HCT116 (cell line): ENCODE measurements at regions not wholly inside any gene's neighbourhood (a gene's known extent, or its start where the extent isn't known, plus 50 kb on each side); places are given as distances from the start of the nearest gene placed in this dataset.

Experiments
- EZH2 ChIP-seq: fragments of 200-600 bp; sonication (generic); IDR thresholded peaks from 2 replicates; pipeline ENCODE4 v1.6.1; 2017; ENCODE audit warnings: antibody characterized with exemption, mixed run types
- EZH2phosphoT487 ChIP-seq: fragments of 200-600 bp; IDR thresholded peaks from 2 replicates; pipeline ENCODE4 v1.6.1; 2018; ENCODE audit warnings: antibody characterized with exemption, borderline replicate concordance
- FOSL1 ChIP-seq: IDR thresholded peaks from 2 replicates; pipeline ENCODE4 v1.6.1; 2012; ENCODE audit warnings: low read depth
- JUND ChIP-seq: IDR thresholded peaks from 2 replicates; pipeline ENCODE4 v1.6.1; 2012
- POLR2A ChIP-seq: IDR thresholded peaks from 2 replicates; pipeline ENCODE4 v1.7.0; 2011; ENCODE audit warnings: borderline replicate concordance; ENCODE audit not compliant: insufficient read depth, insufficient read length; ENCODE audit errors: extremely low read depth
- POLR2AphosphoS5 ChIP-seq: IDR thresholded peaks from 2 replicates; pipeline ENCODE4 v1.6.1; 2011; ENCODE audit warnings: mild to moderate bottlenecking, low read depth, low read length, moderate library complexity
- RAD21 ChIP-seq: IDR thresholded peaks from 2 replicates; pipeline ENCODE4 v1.6.1; 2012; ENCODE audit warnings: low read depth, mild to moderate bottlenecking
- SRF ChIP-seq: IDR thresholded peaks from 2 replicates; pipeline ENCODE4 v1.6.1; 2012; ENCODE audit warnings: low read depth
- TCF7L2 ChIP-seq: IDR thresholded peaks from 2 replicates; pipeline ENCODE4 v1.7.0; 2011; ENCODE audit warnings: borderline replicate concordance, inconsistent platforms; ENCODE audit not compliant: insufficient read depth, insufficient read length; ENCODE audit errors: extremely low read depth
- ZFX ChIP-seq: fragments of 450-650 bp; IDR thresholded peaks from 2 replicates; pipeline ENCODE4 v1.6.1; 2017
- TF ChIP-seq, protein P1 (sequence below), 3 experiments: fragments of 200-600 bp in 1 of 3; sonication (generic) in 1 of 3; IDR thresholded peaks in 2 of 3; conservative IDR thresholded peaks in 1 of 3; 2 replicates each; pipeline ENCODE4 v1.5.1; 2012 to 2017; ENCODE audit warnings: low read depth in 2 of 3, low read length in 2 of 3, antibody characterized with exemption in 1 of 3, borderline replicate concordance in 1 of 3, control low read depth in 1 of 3, mild to moderate bottlenecking in 1 of 3, mixed read lengths in 1 of 3, mixed run types in 1 of 3, moderate library complexity in 1 of 3; ENCODE audit not compliant: insufficient read depth in 1 of 3
- TF ChIP-seq, protein P2 (sequence below): IDR thresholded peaks from 2 replicates; pipeline ENCODE4 v1.6.1; 2012
- TF ChIP-seq, protein P3 (sequence below): IDR thresholded peaks from 2 replicates; pipeline ENCODE4 v1.6.1; 2011; ENCODE audit warnings: mild to moderate bottlenecking, low read length, moderate library complexity; ENCODE audit not compliant: insufficient replicate concordance; ENCODE audit errors: extremely low read depth

DNA sequence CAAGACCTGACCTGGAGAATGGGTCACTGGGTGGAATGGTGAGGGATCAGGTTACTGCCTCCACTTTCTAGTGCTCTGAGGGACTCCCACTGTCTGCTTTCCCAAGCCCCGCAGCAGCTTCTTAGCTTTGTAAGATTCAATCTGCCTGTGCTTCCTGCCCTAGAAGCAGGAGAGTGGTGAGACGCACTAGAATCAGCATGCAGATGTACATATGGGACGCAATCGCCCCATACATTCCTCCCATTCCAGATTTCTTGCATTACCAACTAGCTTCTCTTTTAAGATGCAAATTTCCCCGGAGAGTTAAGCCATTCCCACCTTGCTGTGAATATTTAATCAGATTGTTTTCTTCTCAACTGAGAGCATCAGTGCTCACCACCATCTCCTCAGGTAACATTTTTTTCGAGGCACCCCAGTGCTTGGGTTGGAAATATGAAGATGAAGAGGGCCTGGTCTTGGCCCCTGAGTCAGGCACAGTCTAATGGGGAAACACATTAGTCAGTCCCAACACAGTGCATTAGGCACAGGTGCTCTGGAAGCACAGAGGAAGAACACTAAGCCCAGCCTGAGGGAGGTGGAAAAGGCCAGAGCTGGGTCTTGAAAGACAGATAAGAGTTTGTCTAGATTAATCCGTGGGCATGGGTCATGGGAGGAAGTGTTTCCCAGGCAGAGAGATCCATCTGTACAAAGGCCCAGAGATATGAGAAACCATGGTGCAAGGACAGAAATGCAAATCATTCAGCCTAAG lies 66.7 kb upstream of the PRPS1 start:
- TF ChIP-seq ZFX = no peak
- TF ChIP-seq FOSL1 = no peak
- TF ChIP-seq EZH2phosphoT487 = no peak
- TF ChIP-seq, protein P1, sequence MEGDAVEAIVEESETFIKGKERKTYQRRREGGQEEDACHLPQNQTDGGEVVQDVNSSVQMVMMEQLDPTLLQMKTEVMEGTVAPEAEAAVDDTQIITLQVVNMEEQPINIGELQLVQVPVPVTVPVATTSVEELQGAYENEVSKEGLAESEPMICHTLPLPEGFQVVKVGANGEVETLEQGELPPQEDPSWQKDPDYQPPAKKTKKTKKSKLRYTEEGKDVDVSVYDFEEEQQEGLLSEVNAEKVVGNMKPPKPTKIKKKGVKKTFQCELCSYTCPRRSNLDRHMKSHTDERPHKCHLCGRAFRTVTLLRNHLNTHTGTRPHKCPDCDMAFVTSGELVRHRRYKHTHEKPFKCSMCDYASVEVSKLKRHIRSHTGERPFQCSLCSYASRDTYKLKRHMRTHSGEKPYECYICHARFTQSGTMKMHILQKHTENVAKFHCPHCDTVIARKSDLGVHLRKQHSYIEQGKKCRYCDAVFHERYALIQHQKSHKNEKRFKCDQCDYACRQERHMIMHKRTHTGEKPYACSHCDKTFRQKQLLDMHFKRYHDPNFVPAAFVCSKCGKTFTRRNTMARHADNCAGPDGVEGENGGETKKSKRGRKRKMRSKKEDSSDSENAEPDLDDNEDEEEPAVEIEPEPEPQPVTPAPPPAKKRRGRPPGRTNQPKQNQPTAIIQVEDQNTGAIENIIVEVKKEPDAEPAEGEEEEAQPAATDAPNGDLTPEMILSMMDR (IDR thresholded peaks at IDR 0.05 in 2 of 3, conservative IDR thresholded peaks at IDR 0.05 in 1 of 3; ENCODE audit: borderline replicate concordance in 1 of 3, insufficient read depth in 1 of 3, low read depth in 2 of 3, low read length in 2 of 3) = no peak
- no peak for TF ChIP-seq JUND
- TF ChIP-seq RAD21 = no peak
- TF ChIP-seq EZH2 = no peak
- TF ChIP-seq POLR2A = no peak
- TF ChIP-seq POLR2AphosphoS5 = no peak
- no peak for TF ChIP-seq SRF
- TF ChIP-seq TCF7L2 = no peak
- TF ChIP-seq, protein P2, sequence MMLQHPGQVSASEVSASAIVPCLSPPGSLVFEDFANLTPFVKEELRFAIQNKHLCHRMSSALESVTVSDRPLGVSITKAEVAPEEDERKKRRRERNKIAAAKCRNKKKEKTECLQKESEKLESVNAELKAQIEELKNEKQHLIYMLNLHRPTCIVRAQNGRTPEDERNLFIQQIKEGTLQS = no peak
- TF ChIP-seq, protein P3, sequence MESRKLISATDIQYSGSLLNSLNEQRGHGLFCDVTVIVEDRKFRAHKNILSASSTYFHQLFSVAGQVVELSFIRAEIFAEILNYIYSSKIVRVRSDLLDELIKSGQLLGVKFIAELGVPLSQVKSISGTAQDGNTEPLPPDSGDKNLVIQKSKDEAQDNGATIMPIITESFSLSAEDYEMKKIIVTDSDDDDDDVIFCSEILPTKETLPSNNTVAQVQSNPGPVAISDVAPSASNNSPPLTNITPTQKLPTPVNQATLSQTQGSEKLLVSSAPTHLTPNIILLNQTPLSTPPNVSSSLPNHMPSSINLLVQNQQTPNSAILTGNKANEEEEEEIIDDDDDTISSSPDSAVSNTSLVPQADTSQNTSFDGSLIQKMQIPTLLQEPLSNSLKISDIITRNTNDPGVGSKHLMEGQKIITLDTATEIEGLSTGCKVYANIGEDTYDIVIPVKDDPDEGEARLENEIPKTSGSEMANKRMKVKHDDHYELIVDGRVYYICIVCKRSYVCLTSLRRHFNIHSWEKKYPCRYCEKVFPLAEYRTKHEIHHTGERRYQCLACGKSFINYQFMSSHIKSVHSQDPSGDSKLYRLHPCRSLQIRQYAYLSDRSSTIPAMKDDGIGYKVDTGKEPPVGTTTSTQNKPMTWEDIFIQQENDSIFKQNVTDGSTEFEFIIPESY = no peak
